GM12878 (cell line): ENCODE measurements at regions not wholly inside any gene's neighbourhood (a gene's known extent, or its start where the extent isn't known, plus 50 kb on each side); places are given as distances from the start of the nearest gene placed in this dataset.

Experiments used
- BMI1 ChIP-seq: fragments of 450-650 bp; IDR thresholded peaks from 2 replicates; pipeline ENCODE4 v1.6.1; 2016; ENCODE audit warnings: mild to moderate bottlenecking, moderate library complexity, borderline replicate concordance
- KLF5 ChIP-seq: fragments of 450-650 bp; IDR thresholded peaks from 2 replicates; pipeline ENCODE4 v1.6.1; 2014; ENCODE audit warnings: mild to moderate bottlenecking; ENCODE audit not compliant: partially characterized antibody
- MEF2A ChIP-seq: IDR thresholded peaks from 2 replicates; pipeline ENCODE4 v1.6.1; 2011; ENCODE audit warnings: low read depth, mild to moderate bottlenecking, low read length, moderate library complexity; ENCODE audit not compliant: insufficient read depth
- TF ChIP-seq, protein P1 (sequence below): fragments of 450-650 bp; formaldehyde crosslinking; IDR thresholded peaks from 2 replicates; pipeline ENCODE4 v1.5.0; 2022; ENCODE audit warnings: mild to moderate bottlenecking, missing genetic modification characterization
- TF ChIP-seq, protein P2 (sequence below): fragments of 450-650 bp; IDR thresholded peaks from 2 replicates; pipeline ENCODE4 v1.6.1; 2017; ENCODE audit warnings: mild to moderate bottlenecking, moderate library complexity
- TF ChIP-seq, protein P3 (sequence below): IDR thresholded peaks from 2 replicates; pipeline ENCODE4 v1.6.1; 2012; ENCODE audit warnings: low read depth, low read length, improper control_type of control experiment

DNA sequence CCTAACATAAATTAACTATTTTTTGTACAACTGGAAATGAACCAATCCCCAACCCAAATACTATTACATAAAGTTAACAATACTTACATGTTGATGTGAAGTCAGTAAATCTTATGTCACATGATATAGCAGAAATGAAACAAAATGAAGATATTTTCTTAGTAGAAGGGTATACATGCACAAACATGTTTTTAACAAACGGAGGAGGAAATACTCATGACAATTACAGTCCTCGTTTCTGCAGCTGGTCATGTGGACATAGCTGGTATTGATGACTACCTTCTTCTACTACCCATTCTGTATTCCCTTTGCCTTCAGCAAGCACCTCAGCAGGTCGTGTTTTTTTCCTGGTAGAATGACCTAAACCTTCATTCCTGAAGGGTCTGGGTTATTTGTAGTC lies 252.3 kb downstream of the HTR7 start (continued):
- TF ChIP-seq, protein P1, sequence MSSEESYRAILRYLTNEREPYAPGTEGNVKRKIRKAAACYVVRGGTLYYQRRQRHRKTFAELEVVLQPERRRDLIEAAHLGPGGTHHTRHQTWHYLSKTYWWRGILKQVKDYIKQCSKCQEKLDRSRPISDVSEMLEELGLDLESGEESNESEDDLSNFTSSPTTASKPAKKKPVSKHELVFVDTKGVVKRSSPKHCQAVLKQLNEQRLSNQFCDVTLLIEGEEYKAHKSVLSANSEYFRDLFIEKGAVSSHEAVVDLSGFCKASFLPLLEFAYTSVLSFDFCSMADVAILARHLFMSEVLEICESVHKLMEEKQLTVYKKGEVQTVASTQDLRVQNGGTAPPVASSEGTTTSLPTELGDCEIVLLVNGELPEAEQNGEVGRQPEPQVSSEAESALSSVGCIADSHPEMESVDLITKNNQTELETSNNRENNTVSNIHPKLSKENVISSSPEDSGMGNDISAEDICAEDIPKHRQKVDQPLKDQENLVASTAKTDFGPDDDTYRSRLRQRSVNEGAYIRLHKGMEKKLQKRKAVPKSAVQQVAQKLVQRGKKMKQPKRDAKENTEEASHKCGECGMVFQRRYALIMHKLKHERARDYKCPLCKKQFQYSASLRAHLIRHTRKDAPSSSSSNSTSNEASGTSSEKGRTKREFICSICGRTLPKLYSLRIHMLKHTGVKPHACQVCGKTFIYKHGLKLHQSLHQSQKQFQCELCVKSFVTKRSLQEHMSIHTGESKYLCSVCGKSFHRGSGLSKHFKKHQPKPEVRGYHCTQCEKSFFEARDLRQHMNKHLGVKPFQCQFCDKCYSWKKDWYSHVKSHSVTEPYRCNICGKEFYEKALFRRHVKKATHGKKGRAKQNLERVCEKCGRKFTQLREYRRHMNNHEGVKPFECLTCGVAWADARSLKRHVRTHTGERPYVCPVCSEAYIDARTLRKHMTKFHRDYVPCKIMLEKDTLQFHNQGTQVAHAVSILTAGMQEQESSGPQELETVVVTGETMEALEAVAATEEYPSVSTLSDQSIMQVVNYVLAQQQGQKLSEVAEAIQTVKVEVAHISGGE (CRISPR knock-in tag) = no peak
- TF ChIP-seq MEF2A = no peak
- no peak for TF ChIP-seq BMI1
- no peak for TF ChIP-seq KLF5
- TF ChIP-seq, protein P2, sequence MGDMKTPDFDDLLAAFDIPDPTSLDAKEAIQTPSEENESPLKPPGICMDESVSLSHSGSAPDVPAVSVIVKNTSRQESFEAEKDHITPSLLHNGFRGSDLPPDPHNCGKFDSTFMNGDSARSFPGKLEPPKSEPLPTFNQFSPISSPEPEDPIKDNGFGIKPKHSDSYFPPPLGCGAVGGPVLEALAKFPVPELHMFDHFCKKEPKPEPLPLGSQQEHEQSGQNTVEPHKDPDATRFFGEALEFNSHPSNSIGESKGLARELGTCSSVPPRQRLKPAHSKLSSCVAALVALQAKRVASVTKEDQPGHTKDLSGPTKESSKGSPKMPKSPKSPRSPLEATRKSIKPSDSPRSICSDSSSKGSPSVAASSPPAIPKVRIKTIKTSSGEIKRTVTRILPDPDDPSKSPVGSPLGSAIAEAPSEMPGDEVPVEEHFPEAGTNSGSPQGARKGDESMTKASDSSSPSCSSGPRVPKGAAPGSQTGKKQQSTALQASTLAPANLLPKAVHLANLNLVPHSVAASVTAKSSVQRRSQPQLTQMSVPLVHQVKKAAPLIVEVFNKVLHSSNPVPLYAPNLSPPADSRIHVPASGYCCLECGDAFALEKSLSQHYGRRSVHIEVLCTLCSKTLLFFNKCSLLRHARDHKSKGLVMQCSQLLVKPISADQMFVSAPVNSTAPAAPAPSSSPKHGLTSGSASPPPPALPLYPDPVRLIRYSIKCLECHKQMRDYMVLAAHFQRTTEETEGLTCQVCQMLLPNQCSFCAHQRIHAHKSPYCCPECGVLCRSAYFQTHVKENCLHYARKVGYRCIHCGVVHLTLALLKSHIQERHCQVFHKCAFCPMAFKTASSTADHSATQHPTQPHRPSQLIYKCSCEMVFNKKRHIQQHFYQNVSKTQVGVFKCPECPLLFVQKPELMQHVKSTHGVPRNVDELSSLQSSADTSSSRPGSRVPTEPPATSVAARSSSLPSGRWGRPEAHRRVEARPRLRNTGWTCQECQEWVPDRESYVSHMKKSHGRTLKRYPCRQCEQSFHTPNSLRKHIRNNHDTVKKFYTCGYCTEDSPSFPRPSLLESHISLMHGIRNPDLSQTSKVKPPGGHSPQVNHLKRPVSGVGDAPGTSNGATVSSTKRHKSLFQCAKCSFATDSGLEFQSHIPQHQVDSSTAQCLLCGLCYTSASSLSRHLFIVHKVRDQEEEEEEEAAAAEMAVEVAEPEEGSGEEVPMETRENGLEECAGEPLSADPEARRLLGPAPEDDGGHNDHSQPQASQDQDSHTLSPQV = no peak
- TF ChIP-seq, protein P3, sequence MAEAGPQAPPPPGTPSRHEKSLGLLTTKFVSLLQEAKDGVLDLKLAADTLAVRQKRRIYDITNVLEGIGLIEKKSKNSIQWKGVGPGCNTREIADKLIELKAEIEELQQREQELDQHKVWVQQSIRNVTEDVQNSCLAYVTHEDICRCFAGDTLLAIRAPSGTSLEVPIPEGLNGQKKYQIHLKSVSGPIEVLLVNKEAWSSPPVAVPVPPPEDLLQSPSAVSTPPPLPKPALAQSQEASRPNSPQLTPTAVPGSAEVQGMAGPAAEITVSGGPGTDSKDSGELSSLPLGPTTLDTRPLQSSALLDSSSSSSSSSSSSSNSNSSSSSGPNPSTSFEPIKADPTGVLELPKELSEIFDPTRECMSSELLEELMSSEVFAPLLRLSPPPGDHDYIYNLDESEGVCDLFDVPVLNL = no peak
